ENCODE measurements at regions not wholly inside any gene's neighbourhood (a gene's known extent, or its start where the extent isn't known, plus 50 kb on each side); places are given as distances from the start of the nearest gene placed in this dataset.

- Histone ChIP-seq H3K9me2 (replicated peaks; ENCODE audit: insufficient read depth, low read length) (no peaks in the 10 kb centered on the region), H4K20me1 (ENCODE audit: insufficient read depth, low read length) (no peaks in the 10 kb centered on the region), H3K4me1 (ENCODE audit: low read length) (no peaks in the 10 kb centered on the region), H3K4me3 (ENCODE audit: low read length) (no peak overlapping the region), H3K9me3 (replicated peaks; ENCODE audit: insufficient read depth, low read length) (no peaks in the 10 kb centered on the region), H3K79me2 (ENCODE audit: low read length) (no peaks in the 10 kb centered on the region), H3K27me3 (replicated peaks; ENCODE audit: insufficient read depth, low read length) (peaks cover 67% of the 10 kb centered on the region), H3K27ac (ENCODE audit: low read length) (no peak overlapping the region), H3K9ac (ENCODE audit: low read length) (no peak overlapping the region), H3K36me3 (replicated peaks; ENCODE audit: insufficient read depth, low read length) (no peaks in the 10 kb centered on the region), H3F3A (ENCODE audit: insufficient read depth, low read length) (no peaks in the 10 kb centered on the region), H3K4me2 (ENCODE audit: low read depth, low read length) (no peak overlapping the region), H2AFZ (ENCODE audit: low read length) (no peak overlapping the region)
- no peak for DNase-seq
- TF ChIP-seq EZH2phosphoT487 (IDR thresholded peaks at IDR 0.05; ENCODE audit: low read length), result no peak
- TF ChIP-seq EZH2 (optimal IDR thresholded peaks at IDR 0.05; ENCODE audit: low read depth, low read length), result no peak
- TF ChIP-seq, protein P1, sequence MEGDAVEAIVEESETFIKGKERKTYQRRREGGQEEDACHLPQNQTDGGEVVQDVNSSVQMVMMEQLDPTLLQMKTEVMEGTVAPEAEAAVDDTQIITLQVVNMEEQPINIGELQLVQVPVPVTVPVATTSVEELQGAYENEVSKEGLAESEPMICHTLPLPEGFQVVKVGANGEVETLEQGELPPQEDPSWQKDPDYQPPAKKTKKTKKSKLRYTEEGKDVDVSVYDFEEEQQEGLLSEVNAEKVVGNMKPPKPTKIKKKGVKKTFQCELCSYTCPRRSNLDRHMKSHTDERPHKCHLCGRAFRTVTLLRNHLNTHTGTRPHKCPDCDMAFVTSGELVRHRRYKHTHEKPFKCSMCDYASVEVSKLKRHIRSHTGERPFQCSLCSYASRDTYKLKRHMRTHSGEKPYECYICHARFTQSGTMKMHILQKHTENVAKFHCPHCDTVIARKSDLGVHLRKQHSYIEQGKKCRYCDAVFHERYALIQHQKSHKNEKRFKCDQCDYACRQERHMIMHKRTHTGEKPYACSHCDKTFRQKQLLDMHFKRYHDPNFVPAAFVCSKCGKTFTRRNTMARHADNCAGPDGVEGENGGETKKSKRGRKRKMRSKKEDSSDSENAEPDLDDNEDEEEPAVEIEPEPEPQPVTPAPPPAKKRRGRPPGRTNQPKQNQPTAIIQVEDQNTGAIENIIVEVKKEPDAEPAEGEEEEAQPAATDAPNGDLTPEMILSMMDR (IDR thresholded peaks at IDR 0.05; ENCODE audit: low read length), result no peak
Measured at GRCh38 chr22:49166211-49166610, 661.5 kb downstream of the BRD1 start.

- H4K20me1 ChIP-seq (ENCODE audit: insufficient read depth, low read length), result no peaks in the 10 kb centered on the region
- H3K4me1 ChIP-seq (ENCODE audit: low read length), result no peaks in the 10 kb centered on the region
- TF ChIP-seq, protein P1 (IDR thresholded peaks at IDR 0.05; ENCODE audit: low read length), result no peak
- no peak for TF ChIP-seq EZH2 (optimal IDR thresholded peaks at IDR 0.05; ENCODE audit: low read depth, low read length)
- TF ChIP-seq EZH2phosphoT487 (IDR thresholded peaks at IDR 0.05; ENCODE audit: low read length), result no peak
- no peaks in the 10 kb centered on the region for H3K36me3 ChIP-seq (replicated peaks; ENCODE audit: insufficient read depth, low read length)
- H3K4me3 ChIP-seq (ENCODE audit: low read length), result no peak overlapping the region
- no peaks in the 10 kb centered on the region for H3K79me2 ChIP-seq (ENCODE audit: low read length)
- H3K27ac ChIP-seq (ENCODE audit: low read length), result no peak overlapping the region
- no peak overlapping the region for H3K9ac ChIP-seq (ENCODE audit: low read length)
- H3K27me3 ChIP-seq (replicated peaks; ENCODE audit: insufficient read depth, low read length), result peaks cover 62% of the 10 kb centered on the region
- no peak for DNase-seq
- H3K9me2 ChIP-seq (replicated peaks; ENCODE audit: insufficient read depth, low read length), result no peaks in the 10 kb centered on the region
- H3F3A ChIP-seq (ENCODE audit: insufficient read depth, low read length), result no peaks in the 10 kb centered on the region
- no peak overlapping the region for H3K4me2 ChIP-seq (ENCODE audit: low read depth, low read length)
- H2AFZ ChIP-seq (ENCODE audit: low read length), result no peak overlapping the region
- no peaks in the 10 kb centered on the region for H3K9me3 ChIP-seq (replicated peaks; ENCODE audit: insufficient read depth, low read length)
Measured at GRCh38 chr22:49164773-49165320, 662.8 kb downstream of the BRD1 start.

DNA sequence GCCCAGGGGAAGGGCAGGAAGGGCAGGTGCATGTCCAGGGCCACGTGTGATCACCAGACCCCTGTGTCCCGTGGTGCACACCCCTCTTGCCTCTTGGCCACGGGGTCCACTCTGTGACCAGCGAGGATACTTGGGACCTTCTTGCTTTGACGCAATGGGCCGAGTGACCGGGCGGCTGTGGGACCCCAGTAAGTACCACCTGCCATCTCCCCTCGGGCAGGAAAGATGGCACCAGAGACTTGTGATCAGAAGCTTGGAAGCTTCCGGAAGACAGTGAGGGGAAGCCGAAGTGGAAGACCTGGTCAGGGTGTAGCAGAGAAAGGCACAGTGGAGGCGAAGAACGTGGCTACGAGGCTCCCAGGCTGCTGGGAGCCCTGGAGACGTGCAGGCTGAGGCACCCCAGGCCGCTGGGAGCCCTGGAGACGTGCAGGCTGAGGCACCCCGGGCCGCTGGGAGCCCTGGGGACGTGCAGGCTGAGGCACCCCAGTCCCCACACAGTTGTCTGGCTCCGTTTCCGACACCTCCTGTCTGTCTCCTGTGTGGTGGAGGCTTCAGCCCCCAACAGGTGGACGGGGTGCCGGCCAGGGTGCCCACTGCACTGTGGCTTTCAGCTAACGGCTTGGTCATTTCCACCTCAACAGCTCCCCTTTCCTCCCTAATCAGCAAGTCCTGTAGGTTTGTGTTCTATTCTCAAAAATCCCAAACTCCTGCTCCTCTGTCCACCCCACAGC lies 663.5 kb downstream of the BRD1 start:
- Histone ChIP-seq H3K27ac (ENCODE audit: low read length) (no peak overlapping the region), H3K4me2 (ENCODE audit: low read depth, low read length) (no peak overlapping the region), H3K9me3 (replicated peaks; ENCODE audit: insufficient read depth, low read length) (no peaks in the 10 kb centered on the region), H3F3A (ENCODE audit: insufficient read depth, low read length) (no peaks in the 10 kb centered on the region), H2AFZ (ENCODE audit: low read length) (no peak overlapping the region), H3K79me2 (ENCODE audit: low read length) (no peaks in the 10 kb centered on the region), H3K9me2 (replicated peaks; ENCODE audit: insufficient read depth, low read length) (no peaks in the 10 kb centered on the region), H4K20me1 (ENCODE audit: insufficient read depth, low read length) (no peaks in the 10 kb centered on the region), H3K36me3 (replicated peaks; ENCODE audit: insufficient read depth, low read length) (no peaks in the 10 kb centered on the region), H3K27me3 (replicated peaks; ENCODE audit: insufficient read depth, low read length) (peaks cover 61% of the 10 kb centered on the region), H3K4me1 (ENCODE audit: low read length) (no peaks in the 10 kb centered on the region), H3K9ac (ENCODE audit: low read length) (no peak overlapping the region), H3K4me3 (ENCODE audit: low read length) (no peak overlapping the region)
- no peak for DNase-seq
- TF ChIP-seq EZH2 (optimal IDR thresholded peaks at IDR 0.05; ENCODE audit: low read depth, low read length), result no peak
- no peak for TF ChIP-seq EZH2phosphoT487 (IDR thresholded peaks at IDR 0.05; ENCODE audit: low read length)
- TF ChIP-seq, protein P1 (IDR thresholded peaks at IDR 0.05; ENCODE audit: low read length), result no peak

Data from MM.1S (cell line).